NOMO-1 treated with dmso at 0.1 percent for 144 hours (cell line): ENCODE measurements at regions not wholly inside any gene's neighbourhood (a gene's known extent, or its start where the extent isn't known, plus 50 kb on each side); places are given as distances from the start of the nearest gene placed in this dataset.

ENCODE experiments used
- DNase-seq: peaks from one replicate; lab custom pipeline; 2025; ENCODE audit not compliant: unreplicated experiment; lab: John Stamatoyannopoulos, UW

DNA sequence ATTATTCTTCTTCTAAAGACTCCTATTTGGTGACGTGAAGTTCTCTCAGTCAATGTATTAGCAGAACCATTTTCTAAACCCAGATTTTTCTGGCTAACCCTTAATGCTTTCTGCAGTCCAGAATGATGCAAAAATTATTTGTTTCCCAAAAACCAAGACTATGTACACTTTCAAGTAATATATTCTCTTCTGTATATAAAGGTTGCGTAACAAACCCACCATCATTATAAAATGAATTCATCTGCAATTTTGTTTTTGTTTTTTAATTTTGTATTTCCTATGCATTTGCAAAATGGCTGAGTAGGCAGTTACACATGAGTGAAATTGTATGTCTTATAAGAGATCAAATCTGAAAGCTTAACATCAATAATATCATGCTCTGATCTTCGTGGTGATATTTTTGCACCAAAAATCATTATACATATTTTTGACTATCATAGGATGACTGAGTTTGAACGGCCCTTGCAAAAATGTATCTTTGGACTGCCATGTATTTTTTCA, 593.6 kb downstream of the ZIC1 start:
- no peak for DNase-seq

DNA sequence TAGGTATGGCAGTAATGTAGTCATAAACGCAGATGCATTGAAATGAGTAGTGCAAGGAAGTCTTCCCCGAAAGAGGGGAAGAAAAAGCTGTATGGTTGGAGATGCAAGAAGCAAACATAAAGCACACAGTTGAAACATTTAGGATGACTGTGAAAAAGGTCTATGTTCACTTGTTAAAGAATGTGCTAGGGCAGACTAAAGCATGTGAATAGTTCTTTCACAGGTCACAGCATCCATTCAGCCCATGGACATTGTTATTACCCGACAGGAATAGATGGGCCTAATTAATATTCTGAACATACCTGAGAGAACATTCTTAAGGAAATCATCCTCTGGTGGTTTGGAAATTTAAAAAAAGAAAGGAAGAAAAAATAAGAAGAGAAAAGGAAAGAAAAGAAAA, 595.2 kb downstream of the ZIC1 start:
- no peak for DNase-seq

DNA sequence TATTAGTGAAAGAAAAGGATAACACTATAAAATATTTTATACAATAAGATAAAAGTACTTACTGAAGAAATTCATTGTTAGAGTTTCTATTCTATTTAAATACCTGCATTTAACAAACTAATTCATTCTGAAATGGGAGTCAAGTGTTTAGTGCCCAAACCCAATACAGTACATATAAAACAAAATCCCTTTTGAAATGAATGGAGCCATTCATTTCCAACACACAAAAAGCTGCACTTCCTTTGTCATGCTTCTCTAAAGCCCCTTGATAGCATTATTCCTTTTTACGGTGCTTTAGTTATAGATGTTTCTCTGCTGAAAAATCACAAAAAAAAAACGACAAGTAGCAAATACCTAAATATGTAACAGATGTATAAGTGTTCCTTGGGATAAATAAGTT, 596.3 kb downstream of the ZIC1 start:
- no peak for DNase-seq

DNA sequence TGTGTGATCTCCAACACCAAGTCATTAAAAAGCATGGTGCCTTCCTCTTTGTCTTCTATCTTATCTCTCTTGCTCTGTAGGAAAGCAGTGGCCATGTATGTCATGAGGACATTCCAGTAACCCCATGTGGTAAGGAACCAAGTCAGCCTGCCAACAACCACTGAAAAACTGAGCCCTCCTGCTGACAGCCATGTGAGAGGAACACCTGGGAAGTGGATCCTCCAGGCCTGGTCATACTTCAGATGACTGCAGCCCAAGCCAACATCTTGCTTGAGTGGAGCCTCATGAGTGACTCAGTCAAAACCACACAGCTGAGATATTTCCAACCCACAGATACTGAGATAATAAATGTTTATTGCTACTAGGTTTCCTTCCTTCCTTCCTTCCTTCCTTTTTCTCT, 597.3 kb downstream of the ZIC1 start:
- no peak for DNase-seq

DNA sequence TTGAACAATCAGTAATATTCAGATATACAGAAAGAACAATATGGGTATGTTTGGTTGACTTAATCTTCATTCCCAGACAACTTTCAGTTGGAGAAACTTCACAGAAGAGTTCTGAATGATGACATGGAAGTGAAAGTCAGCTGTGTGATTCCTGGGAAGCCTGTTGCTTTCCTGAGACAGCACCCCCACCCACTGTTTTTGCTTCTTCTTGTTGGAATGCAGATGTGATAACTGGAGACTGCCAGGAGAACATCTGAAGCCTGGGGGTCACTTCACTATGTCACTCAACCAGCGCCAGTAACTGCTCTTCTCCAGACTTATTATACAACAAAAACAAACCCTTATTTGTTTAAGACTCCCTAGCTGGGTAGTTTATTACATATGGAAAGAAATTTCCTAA, 599.4 kb downstream of the ZIC1 start:
- no peak for DNase-seq

DNA sequence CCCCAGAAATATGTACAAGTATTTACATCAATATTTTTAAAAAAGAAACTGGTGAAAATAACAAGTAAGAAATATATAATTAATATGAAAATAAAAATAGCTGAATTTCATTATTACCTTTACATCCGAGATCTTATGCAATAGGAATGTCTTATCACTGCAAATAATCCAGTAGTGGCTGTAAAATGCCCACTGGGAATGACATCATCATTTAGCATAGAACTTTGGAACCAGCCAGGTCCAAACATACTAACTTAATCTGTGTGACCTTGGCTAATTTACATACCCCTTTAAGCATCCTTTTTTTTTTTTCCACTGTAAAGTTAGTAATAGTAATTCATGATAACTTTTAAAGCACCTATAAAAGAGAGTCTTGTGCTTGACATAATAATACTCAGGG, 611.7 kb downstream of the ZIC1 start:
- no peak for DNase-seq

DNA sequence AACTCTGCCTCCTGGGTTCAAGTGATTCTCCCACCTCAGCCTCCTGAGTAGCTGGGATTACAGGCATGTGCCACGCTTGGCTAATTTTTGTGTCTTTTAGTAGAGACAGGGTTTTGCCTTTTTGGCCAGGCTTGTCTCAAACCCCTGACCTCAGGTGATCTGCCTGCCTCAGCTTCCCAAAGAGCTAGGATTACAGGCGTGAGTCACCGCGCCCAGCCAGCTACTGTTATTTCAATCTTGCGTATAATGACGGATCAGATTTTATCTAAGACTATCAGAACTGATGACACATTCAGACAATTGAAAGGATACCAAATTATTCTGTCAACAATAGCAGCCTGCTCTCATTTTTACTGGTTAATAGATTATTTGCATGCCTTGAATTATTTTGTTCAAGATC, 612.2 kb downstream of the ZIC1 start:
- no peak for DNase-seq

DNA sequence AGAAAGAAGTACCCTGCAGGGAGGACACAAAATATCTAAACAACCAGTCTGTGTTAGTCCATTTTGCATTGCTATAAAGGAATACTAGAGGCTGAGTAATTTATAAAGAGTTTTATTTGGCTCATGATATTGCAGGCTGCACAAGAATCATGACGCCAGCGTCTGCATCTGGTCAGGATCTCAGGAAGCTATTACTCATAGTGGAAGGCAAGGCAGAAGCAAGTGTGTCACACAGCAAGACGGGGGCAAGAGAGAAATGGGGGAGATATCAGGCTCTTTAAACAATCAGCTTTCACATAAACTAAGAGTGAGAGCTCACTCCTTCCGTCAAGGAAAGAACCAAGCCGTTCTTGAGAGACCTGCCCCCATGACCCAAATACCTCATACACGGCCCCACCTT, 614.8 kb downstream of the ZIC1 start:
- DNase-seq = no peak

DNA sequence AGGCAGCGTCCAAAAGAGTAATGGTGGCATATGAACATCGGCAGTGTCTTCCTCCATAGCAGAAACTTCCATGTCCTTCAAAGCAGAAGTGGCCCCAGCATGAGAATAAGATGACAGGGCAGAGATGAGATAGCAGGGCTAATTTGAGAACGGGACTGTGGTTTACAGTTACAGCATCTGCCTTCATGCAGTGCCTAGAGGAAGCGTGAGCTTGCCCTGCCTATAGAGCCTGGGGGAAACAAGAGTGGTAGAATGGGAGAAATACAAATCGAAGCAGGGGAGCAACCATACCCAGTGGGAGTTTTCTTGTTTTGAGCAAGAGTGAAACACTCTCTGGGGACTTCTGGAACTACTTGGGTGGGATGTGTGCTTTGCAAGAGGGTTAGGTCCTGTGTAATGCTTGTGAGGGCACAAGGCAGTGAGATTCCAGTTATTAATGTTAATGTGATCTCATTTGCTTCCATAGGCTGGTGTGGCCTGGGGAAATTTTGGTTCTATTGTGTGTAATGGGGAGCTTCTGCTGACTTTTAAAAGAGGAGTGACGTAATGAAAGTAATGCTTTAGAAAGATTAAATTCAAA, 616.9 kb downstream of the ZIC1 start:
- DNase-seq = no peak

DNA sequence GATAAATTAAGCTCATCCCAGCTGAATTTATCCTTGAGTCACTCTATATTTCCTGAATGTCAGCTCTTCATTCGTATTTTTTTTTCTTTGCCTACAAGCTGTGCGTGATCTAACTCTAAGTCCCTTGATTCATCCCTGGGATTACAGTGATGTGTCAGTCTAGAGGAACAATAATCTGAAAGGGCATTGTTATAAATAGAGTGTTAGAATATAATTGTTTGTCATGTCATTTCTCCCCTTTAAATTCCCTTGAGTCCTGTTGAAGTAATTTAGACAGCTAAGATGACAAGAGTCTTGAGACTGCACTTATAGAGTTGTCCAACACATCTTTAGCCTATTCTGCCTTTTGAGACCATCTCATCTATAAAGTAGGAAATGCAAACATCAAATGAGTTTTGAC, 621.8 kb downstream of the ZIC1 start:
- no peak for DNase-seq

DNA sequence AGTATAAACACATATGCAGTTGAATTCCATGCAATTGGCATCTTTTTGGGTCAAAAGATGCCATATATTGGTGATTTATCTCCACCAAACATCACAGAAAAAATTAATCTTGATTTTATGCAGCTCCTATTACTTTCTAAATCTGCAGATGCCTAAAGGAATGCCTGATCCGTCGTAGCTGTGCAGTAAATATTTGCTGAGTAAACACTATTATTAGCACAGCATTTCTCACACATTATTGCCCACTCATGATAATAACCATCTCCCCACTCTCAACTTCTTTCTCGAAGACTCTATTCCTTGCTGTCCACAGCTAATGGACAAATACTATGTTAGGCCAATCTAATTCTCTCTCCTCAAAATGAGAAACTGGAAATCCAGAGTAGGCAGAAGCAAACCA, 625.2 kb downstream of the ZIC1 start:
- DNase-seq = no peak

DNA sequence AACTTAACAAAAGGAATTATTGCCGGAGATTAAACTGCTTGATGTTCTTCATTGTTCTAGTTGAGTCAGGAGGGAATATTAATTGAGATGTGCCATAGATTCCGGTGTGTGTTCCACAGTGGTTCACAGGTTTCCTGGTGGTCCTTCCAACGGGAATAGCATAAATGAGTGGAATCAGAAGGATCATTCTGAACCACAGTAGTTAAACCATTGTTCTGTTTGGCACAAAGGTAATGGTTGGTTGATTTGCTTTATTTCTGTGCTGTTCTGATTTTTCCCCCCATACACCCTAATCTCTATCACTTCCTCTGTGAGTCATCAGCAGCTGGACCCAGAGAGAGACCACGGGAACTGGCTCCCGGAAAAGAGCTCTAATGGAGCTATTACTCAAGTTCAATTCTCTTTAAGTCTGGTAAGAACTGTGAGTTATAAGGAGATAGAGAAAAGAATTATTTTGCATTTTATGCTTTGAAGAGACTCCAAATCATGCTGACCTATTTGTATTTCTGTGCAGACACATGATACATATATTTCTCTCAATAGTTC, 627.2 kb downstream of the ZIC1 start:
- no peak for DNase-seq

DNA sequence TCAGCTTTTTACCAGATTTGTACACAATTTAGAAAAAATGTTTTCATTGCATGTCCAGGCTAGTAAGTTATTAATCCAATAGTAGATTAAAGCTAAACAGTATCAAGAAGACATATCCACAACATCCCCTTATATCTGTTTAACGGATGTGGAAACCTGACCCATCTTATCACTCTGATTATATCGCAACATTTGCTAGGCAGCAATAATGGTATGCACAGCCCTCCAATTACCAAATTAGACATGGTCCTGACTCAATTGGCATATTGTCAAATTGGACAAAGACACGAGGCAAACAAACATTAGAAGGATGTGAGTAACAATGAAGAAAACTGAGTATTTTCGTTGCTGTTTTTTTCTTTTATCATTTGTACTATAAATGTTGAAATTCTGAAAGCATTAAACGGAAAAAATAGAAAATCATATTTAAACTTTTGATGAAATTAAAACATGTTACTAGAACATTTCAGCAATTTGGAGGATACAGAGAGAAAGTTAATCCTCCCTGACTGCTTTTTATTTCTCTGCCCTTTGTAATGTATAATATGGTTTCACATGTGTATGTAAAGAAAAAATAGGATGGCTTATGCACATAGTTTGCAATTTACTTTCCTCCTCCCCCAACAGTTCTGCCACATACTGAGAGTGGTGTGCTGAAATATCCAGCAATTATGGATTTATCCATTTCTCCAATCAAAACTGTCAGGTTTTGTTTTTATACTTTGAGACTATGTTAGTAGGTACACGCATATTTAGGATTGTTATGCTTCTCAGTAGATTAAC, 633.7 kb downstream of the ZIC1 start:
- DNase-seq = no peak

DNA sequence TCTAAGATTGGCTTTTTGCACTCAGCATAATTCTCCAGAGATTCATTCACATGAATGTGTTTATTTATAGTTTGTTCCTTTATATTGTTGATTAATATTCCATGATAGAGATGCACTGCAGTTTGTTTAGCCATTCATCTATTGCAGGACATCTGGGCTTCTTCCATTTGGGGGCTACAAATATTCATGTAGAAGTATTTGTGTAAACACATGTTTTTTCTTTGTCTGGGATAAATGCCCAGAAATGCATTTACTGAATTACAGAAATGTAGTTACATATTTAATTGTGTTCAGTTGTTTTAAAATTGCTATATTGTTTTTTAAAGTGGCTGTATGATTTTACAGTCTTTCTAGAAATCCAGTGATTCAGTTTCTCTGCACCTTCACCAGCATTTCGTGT, 635.0 kb downstream of the ZIC1 start:
- DNase-seq = no peak

DNA sequence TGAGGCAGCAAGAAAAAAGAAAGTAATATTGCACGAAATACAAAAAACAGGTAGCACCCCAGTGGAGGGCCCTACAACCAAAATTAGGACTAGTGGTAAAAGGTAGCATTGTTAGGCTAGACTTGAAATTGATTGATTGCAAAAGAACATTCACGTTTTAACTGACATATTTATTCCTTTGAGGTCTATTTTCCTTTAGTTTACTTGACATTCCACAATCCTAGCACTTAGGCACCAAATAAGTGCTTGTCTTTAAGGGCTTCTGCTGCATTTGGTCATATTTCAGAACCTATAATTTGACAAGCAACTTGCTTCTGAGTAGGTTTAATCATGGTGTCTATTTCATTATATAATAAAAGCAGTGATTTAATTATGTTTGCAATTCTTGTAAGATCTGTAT, 642.7 kb upstream of the AGTR1 start:
- no peak for DNase-seq

DNA sequence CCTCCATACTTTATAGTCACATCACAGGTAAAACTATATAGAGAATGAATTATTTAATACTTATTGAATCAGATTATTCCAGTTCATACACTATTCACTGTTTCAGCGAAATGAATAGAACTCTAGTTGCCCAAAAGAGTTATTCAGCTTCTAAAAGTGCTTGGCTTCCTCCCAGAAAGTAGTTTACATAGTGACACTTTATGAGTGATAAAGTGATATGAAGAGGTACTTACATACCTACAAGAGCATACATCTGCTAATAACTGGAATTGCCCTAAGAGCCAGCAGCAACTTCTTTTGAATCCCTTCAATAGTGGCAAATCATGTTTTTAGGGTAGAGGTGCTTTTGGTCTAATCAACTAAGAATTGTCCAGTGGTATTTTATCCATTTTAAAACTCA, 635.1 kb upstream of the AGTR1 start:
- no peak for DNase-seq

DNA sequence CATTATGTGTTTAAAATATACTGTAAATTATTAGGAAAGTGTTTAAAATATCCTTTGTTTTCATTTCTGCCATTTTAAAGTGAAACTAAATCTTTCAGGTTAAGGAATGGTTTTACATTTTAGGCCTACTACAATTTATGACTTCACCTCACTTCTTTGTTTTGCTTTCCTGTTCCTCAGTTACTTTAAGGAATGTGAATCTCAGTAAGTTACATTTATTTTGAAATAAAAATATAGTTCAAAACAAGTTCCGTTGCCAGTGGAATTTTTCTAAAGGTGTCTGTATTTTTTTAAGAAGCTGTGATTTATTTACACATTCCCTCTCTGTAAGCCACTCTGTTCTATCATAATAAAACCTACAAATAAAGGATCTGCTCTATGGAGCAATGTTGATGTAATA, 630.9 kb upstream of the AGTR1 start:
- DNase-seq = no peak

DNA sequence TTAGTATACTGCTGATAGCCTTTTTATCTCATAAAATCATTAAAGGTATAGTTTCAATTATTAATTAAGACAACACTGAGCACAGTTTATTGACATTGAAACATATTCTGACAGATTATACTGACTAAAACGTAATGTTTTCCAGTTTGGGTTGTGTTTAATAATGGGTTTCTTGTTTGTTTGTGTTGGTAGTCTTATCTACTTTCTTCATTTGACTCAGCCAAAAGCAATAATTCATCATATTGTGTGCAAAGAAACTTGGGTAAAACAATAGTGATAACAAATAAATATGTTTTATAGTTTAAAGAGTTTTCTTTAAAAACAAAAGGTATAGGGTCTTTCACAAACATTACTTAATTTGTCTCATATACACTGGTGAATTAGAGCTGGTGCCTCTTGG, 629.2 kb upstream of the AGTR1 start:
- no peak for DNase-seq

DNA sequence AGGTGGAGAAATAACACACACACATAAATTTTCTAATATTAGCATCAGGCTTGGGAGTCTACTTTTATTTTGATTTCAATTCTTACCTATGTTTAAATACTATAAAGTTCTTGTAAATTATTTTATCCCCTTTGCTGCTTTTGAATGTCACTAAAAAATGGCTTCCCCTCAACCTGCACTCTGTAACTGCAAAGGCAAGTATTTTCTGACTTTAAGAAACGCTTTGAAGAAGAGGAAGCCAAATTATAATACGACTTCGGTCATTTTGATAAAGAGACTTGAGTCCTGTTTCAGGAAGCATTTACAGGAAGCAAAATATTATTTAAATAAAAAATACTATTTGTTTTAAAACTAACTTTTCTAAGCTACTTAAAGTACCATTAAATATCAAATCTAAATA, 627.7 kb upstream of the AGTR1 start:
- DNase-seq = no peak

DNA sequence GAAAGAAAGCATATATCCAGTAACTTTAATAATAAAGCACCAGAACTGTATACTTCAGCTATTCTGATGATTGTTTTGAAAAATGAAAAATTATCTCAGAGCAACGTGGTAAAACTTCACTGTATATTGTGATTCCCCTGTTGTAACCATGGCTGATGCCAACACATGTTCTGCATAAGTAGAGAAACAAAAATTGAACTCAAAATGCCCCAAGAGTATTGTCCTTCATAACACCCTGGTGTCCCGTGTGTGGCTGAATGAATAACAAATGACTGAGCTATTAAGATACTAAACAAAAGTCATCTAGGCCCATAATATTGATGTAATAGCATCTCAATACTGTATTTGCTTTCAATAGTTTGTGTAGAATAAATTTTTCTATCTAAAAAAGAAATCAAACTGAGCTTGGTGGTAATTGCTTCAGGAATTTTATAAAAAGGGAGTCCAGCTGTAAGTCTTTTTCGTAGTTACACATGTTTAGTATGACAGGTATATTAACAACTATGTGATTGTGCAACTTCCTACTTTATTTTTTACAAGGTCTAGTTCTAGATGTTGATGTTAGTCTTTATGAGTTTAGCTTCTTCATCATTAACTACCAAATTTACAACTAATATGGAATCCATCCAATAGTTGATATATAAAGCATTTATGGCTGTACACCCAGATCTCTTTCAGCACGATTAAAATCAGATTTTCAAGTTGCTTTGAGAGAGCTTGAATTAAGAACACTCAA, 623.8 kb upstream of the AGTR1 start:
- DNase-seq = no peak

DNA sequence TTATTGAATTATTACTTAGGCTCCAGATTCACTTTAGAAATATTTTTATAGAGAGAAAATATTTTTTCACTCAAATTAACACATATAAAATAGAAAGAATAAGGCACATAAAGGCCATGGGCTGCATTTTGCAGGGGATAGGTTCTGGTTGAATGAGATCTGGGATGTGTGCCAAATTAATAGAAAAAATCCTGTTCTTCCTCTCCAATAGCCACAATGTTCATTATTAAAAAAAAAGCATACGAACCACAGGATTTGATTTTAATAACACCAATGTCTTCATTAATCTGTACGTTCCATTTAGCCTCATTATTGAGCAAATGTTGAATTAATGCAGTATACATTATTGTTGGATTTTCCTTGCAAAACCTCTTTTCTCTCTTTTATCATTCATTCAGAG, 622.8 kb upstream of the AGTR1 start:
- DNase-seq = no peak
